Astrocyte of the cerebellum (primary cell): ENCODE measurements at regions not wholly inside any gene's neighbourhood (a gene's known extent, or its start where the extent isn't known, plus 50 kb on each side); places are given as distances from the start of the nearest gene placed in this dataset.
"Not testable (repeated sequence)": the region's sequence is repeated elsewhere in the genome, so short reads cannot be mapped to it uniquely, and the experiment has no call there.

Source experiments
- DNase-seq: peaks from one replicate; pipeline ENCODE4 v3.0.0-alpha.2; 2011; ENCODE audit warnings: low read depth
- H3K4me3 ChIP-seq: 2 replicates; pipeline ENCODE4 v1.5.1; 2011; ENCODE audit warnings: mild to moderate bottlenecking, low read depth, low read length, moderate library complexity
- CTCF ChIP-seq: IDR thresholded peaks from 2 replicates; pipeline ENCODE4 v1.5.1; 2012; ENCODE audit warnings: low read length, low read depth, moderate library complexity, mild to moderate bottlenecking; ENCODE audit errors: missing control alignments
- in situ Hi-C: cut with HindIII; loops from 2 replicates; pipeline ENCODE4 v1.10.0; 2017; ENCODE audit warnings: low sequenced_read_pairs

GRCh38 chr1:53398091-53398490 lies 61.1 kb upstream of the DMRTB1 start:
- DNase-seq, result no peak
- in situ Hi-C loops, result loop anchor here (5.0 kb wide), 1 partner anchor 106 kb away; no protein-coding TSS in a partner anchor
- TF ChIP-seq CTCF, result no peak
- H3K4me3 ChIP-seq, result no peak overlapping the region

DNA sequence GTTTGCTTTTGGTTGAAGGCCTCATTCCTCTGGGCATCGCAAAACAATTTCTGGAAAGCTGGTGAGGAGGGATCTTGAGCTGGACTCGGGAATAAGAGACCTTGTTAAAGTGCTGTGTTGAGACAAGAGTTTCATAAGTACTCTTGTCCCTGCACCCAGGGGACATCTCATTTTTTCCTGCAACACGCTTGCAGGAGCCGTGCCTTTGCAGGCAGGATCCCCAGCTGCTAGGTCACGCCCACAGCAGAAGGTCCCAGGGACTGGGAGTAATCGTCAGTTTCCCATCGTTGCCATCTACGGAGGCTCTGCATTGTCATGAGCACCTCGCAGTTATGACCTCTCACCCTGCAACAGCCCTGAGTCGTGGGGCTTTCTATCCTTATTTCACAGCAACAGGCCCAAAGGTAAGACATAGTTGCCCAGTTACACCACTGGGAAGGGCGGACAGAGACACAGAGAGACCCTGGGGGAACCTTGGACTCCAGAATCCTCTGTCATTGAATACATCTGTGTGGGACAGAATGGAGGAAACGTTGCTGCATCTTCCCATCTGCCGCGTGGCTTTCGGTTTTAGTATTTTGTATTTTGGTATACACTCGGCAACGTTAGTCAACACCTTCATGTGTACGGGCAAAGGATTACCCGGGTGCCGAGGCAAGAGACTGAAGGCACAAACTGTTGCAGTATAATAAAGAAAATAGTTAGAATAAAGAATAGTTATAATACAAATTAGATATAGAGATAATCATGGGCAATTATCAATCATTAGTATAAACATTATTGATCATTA lies 60.4 kb upstream of the DMRTB1 start:
- no peak for DNase-seq
- in situ Hi-C loops, result loop anchor here (5.0 kb wide), 1 partner anchor 106 kb away; no protein-coding TSS in a partner anchor
- TF ChIP-seq CTCF, result no peak
- no peak overlapping the region for H3K4me3 ChIP-seq

GRCh38 chr1:53399370-53400133 lies 59.6 kb upstream of the DMRTB1 start:
- not testable (repeated sequence) for H3K4me3 ChIP-seq, DNase-seq
- in situ Hi-C loops, result loop anchor here (5.0 kb wide), 1 partner anchor 107 kb away; no protein-coding TSS in a partner anchor

DNA sequence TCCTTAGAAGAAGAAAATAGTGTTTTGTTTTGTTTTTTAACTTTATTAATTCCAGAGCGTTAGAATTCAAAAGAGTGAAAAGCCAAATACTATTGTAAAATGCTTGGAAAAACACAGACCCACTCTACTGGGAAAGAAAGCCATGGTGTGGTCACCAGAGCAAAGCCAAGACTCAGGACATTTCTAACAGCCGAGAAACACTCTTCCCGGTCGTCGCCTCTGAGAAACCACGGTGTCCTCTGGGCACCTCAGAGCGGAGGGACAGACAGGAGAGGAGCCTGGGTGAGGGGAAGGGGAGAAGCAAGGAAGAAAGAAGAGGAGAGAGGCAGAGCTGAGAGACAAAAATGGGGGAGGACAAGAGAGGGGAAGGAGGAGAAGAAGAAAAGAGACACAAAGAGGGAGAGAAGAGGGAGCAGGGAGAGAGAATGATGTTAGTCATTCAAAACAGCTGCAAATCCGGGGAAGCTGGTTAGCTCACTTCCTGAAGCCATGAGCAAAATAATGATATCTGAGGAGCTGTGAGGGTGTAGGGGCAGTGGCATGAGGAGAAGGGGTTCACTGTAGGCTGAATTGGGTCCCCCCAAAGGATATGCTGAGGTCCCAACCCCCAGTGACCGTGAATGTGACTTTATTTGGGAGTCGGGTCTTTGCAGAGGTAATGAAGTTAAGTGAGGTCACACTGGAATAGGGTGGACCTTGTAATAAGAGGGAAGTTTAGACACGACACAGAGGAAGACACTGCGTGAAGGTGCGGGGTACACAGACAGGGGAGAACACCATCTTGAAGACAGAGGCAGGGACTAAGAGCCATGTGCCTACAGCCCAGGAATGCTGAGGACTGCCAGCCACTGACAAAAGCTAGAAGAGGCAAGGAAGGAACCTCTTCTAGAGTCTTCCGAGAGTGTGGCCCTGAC lies 58.2 kb upstream of the DMRTB1 start:
- no peak overlapping the region for H3K4me3 ChIP-seq
- no peak for TF ChIP-seq CTCF
- no peak for DNase-seq
- in situ Hi-C loops, result no loop called here

DNA sequence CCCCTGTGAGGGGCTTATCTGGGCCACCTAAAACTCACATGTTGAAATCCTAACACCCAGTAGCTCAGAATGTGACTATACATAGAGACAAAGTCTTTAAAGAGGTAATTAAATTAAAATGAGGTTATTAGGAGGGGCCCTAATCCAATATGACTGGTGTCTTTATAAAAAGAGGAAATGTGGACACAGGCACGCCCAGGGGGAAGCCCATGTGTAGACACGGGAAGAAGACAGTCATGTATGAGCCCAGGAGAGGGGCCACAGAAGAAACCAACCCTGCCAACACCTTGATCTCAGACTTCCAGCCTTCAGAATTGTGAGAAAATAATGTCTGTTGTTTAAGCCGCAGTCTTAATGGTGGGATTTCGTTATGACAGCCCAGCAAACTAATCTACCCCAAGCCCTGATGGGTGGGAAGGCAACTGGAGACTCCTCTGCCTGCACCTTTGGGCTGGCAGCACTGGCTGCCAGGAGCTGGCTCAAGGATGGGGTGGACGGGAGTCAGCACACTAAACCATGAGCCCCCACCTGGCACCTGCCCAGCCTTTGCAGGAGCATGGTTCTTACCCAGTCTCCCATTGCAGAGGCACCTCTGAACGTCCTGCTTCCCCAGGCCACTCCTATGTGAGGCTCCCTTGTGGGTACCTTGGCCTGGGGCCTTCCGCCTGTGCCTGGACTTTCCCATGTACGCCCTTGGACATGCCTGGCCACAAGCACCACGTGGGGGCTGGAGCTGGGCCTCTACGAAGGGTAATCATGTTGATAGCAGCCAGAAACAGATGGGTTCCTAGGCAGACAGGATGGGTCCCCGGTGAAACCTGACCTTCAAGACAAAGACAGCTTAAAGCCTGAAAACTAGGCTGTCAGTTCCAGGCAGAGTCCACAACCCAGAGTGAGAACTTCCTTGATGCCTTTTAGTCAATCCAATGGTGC lies 57.1 kb upstream of the DMRTB1 start:
- H3K4me3 ChIP-seq, result no peak overlapping the region
- DNase-seq, result no peak
- TF ChIP-seq CTCF, result no peak
- in situ Hi-C loops, result no loop called here

- DNase-seq, result no peak
- in situ Hi-C loops, result no loop called here
- no peak for TF ChIP-seq CTCF
- no peak overlapping the region for H3K4me3 ChIP-seq
Measured at GRCh38 chr1:53402891-53403655, 56.1 kb upstream of the DMRTB1 start.
